ENCODE measurements at regions not wholly inside any gene's neighbourhood (a gene's known extent, or its start where the extent isn't known, plus 50 kb on each side); places are given as distances from the start of the nearest gene placed in this dataset.

GRCh38 chr6:148054219-148054618 is 288.4 kb upstream of the SASH1 start:
- no peak for DNase-seq
- WGBS (ENCODE audit: insufficient coverage) = no CpG with 5 or more reads among the region's 1 CpG
- Histone ChIP-seq H3K27me3 (replicated peaks in 2 of 5; ENCODE audit: control insufficient read depth in 4 of 5, insufficient read depth in 5 of 5, low read length in 4 of 5) (no peaks in the 10 kb centered on the region), H3K9me3 (ENCODE audit: control extremely low read depth in 1 of 5, control insufficient read depth in 4 of 5, insufficient read depth in 2 of 5, low read depth in 1 of 5, low read length in 4 of 5) (peaks cover 0 to 8% (median 0%) of the 10 kb centered on the region in 5 experiments), H3K4me3 (ENCODE audit: control insufficient read depth in 1 of 7, extremely low read depth in 1 of 7, insufficient read depth in 4 of 7, low read depth in 2 of 7, low read length in 6 of 7) (no peak overlapping the region), H3K36me3 (ENCODE audit: control insufficient read depth in 4 of 4, insufficient read depth in 4 of 4, low read length in 3 of 4) (no peaks in the 10 kb centered on the region), H3K27ac (ENCODE audit: insufficient read depth in 1 of 2, low read depth in 1 of 2, low read length in 2 of 2, poor library complexity in 1 of 2, severe bottlenecking in 2 of 2) (no peak overlapping the region), H3K4me1 (ENCODE audit: control extremely low read depth in 1 of 4, control insufficient read depth in 4 of 4, insufficient read depth in 4 of 4, low read length in 3 of 4) (no peaks in the 10 kb centered on the region)
- ChIA-PET POLR2A (no interaction called here), CTCF (no interaction called here)

GRCh38 chr6:148055419-148055818 is 287.2 kb upstream of the SASH1 start:
- Histone ChIP-seq H3K27ac (ENCODE audit: insufficient read depth in 1 of 2, low read depth in 1 of 2, low read length in 2 of 2, poor library complexity in 1 of 2, severe bottlenecking in 2 of 2) (no peak overlapping the region), H3K9me3 (ENCODE audit: control extremely low read depth in 1 of 5, control insufficient read depth in 4 of 5, insufficient read depth in 2 of 5, low read depth in 1 of 5, low read length in 4 of 5) (peaks cover 0 to 20% (median 2%) of the 10 kb centered on the region in 5 experiments), H3K36me3 (ENCODE audit: control insufficient read depth in 4 of 4, insufficient read depth in 4 of 4, low read length in 3 of 4) (no peaks in the 10 kb centered on the region), H3K27me3 (replicated peaks in 2 of 5; ENCODE audit: control insufficient read depth in 4 of 5, insufficient read depth in 5 of 5, low read length in 4 of 5) (no peaks in the 10 kb centered on the region), H3K4me1 (ENCODE audit: control extremely low read depth in 1 of 4, control insufficient read depth in 4 of 4, insufficient read depth in 4 of 4, low read length in 3 of 4) (no peaks in the 10 kb centered on the region), H3K4me3 (ENCODE audit: control insufficient read depth in 1 of 7, extremely low read depth in 1 of 7, insufficient read depth in 4 of 7, low read depth in 2 of 7, low read length in 6 of 7) (no peak overlapping the region)
- POLR2A ChIA-PET = no interaction called here
- DNase-seq = no peak
- WGBS (ENCODE audit: insufficient coverage) = 42% methylated on average over 3 of the region's 3 CpGs
- CTCF ChIA-PET = no interaction called here

GRCh38 chr6:148059869-148060268 is 282.8 kb upstream of the SASH1 start:
- Histone ChIP-seq H3K9me3 (ENCODE audit: control extremely low read depth in 1 of 5, control insufficient read depth in 4 of 5, insufficient read depth in 2 of 5, low read depth in 1 of 5, low read length in 4 of 5) (peaks cover 1 to 27% (median 5%) of the 10 kb centered on the region in 5 experiments), H3K4me3 (ENCODE audit: control insufficient read depth in 1 of 7, extremely low read depth in 1 of 7, insufficient read depth in 4 of 7, low read depth in 2 of 7, low read length in 6 of 7) (no peak overlapping the region), H3K27me3 (replicated peaks in 2 of 5; ENCODE audit: control insufficient read depth in 4 of 5, insufficient read depth in 5 of 5, low read length in 4 of 5) (no peaks in the 10 kb centered on the region), H3K27ac (ENCODE audit: insufficient read depth in 1 of 2, low read depth in 1 of 2, low read length in 2 of 2, poor library complexity in 1 of 2, severe bottlenecking in 2 of 2) (no peak overlapping the region), H3K36me3 (ENCODE audit: control insufficient read depth in 4 of 4, insufficient read depth in 4 of 4, low read length in 3 of 4) (no peaks in the 10 kb centered on the region), H3K4me1 (ENCODE audit: control extremely low read depth in 1 of 4, control insufficient read depth in 4 of 4, insufficient read depth in 4 of 4, low read length in 3 of 4) (no peaks in the 10 kb centered on the region)
- ChIA-PET CTCF (no interaction called here), POLR2A (no interaction called here)
- DNase-seq = no peak
- 100% methylated on average over 1 of the region's 1 CpG for WGBS (ENCODE audit: insufficient coverage)

GRCh38 chr6:148064406-148065134 is 278.1 kb upstream of the SASH1 start:
- WGBS (ENCODE audit: insufficient coverage) = 95% methylated on average over 12 of the region's 12 CpGs
- Histone ChIP-seq H3K27ac (ENCODE audit: insufficient read depth in 1 of 2, low read depth in 1 of 2, low read length in 2 of 2, poor library complexity in 1 of 2, severe bottlenecking in 2 of 2) (no peak overlapping the region), H3K9me3 (ENCODE audit: control extremely low read depth in 1 of 5, control insufficient read depth in 4 of 5, insufficient read depth in 2 of 5, low read depth in 1 of 5, low read length in 4 of 5) (peaks cover 0 to 19% (median 6%) of the 10 kb centered on the region in 5 experiments), H3K27me3 (replicated peaks in 2 of 5; ENCODE audit: control insufficient read depth in 4 of 5, insufficient read depth in 5 of 5, low read length in 4 of 5) (no peaks in the 10 kb centered on the region), H3K4me3 (ENCODE audit: control insufficient read depth in 1 of 7, extremely low read depth in 1 of 7, insufficient read depth in 4 of 7, low read depth in 2 of 7, low read length in 6 of 7) (no peak overlapping the region), H3K4me1 (ENCODE audit: control extremely low read depth in 1 of 4, control insufficient read depth in 4 of 4, insufficient read depth in 4 of 4, low read length in 3 of 4) (no peaks in the 10 kb centered on the region), H3K36me3 (ENCODE audit: control insufficient read depth in 4 of 4, insufficient read depth in 4 of 4, low read length in 3 of 4) (no peaks in the 10 kb centered on the region)
- DNase-seq = no peak
- ChIA-PET POLR2A (no interaction called here), CTCF (no interaction called here)

GRCh38 chr6:148068437-148069061 is 274.1 kb upstream of the SASH1 start:
- ChIA-PET POLR2A (no interaction called here), CTCF (no interaction called here)
- WGBS (ENCODE audit: insufficient coverage) = 85% methylated on average over 10 of the region's 11 CpGs
- DNase-seq = no peak
- Histone ChIP-seq H3K4me3 (ENCODE audit: control insufficient read depth in 1 of 7, extremely low read depth in 1 of 7, insufficient read depth in 4 of 7, low read depth in 2 of 7, low read length in 6 of 7) (no peak overlapping the region), H3K27ac (ENCODE audit: insufficient read depth in 1 of 2, low read depth in 1 of 2, low read length in 2 of 2, poor library complexity in 1 of 2, severe bottlenecking in 2 of 2) (no peak overlapping the region), H3K4me1 (ENCODE audit: control extremely low read depth in 1 of 4, control insufficient read depth in 4 of 4, insufficient read depth in 4 of 4, low read length in 3 of 4) (no peaks in the 10 kb centered on the region), H3K36me3 (ENCODE audit: control insufficient read depth in 4 of 4, insufficient read depth in 4 of 4, low read length in 3 of 4) (no peaks in the 10 kb centered on the region), H3K27me3 (replicated peaks in 2 of 5; ENCODE audit: control insufficient read depth in 4 of 5, insufficient read depth in 5 of 5, low read length in 4 of 5) (no peaks in the 10 kb centered on the region), H3K9me3 (ENCODE audit: control extremely low read depth in 1 of 5, control insufficient read depth in 4 of 5, insufficient read depth in 2 of 5, low read depth in 1 of 5, low read length in 4 of 5) (peaks cover 0 to 13% (median 3%) of the 10 kb centered on the region in 5 experiments)

- Histone ChIP-seq H3K36me3 (ENCODE audit: control insufficient read depth in 4 of 4, insufficient read depth in 4 of 4, low read length in 3 of 4) (no peaks in the 10 kb centered on the region), H3K4me1 (ENCODE audit: control extremely low read depth in 1 of 4, control insufficient read depth in 4 of 4, insufficient read depth in 4 of 4, low read length in 3 of 4) (no peaks in the 10 kb centered on the region), H3K9me3 (ENCODE audit: control extremely low read depth in 1 of 5, control insufficient read depth in 4 of 5, insufficient read depth in 2 of 5, low read depth in 1 of 5, low read length in 4 of 5) (peaks cover 0 to 9% (median 0%) of the 10 kb centered on the region in 5 experiments), H3K4me3 (ENCODE audit: control insufficient read depth in 1 of 7, extremely low read depth in 1 of 7, insufficient read depth in 4 of 7, low read depth in 2 of 7, low read length in 6 of 7) (no peak overlapping the region), H3K27me3 (replicated peaks in 2 of 5; ENCODE audit: control insufficient read depth in 4 of 5, insufficient read depth in 5 of 5, low read length in 4 of 5) (no peaks in the 10 kb centered on the region), H3K27ac (ENCODE audit: insufficient read depth in 1 of 2, low read depth in 1 of 2, low read length in 2 of 2, poor library complexity in 1 of 2, severe bottlenecking in 2 of 2) (no peak overlapping the region)
- CTCF ChIA-PET = no interaction called here
- 83% methylated on average over 1 of the region's 5 CpGs for WGBS (ENCODE audit: insufficient coverage)
- POLR2A ChIA-PET = no interaction called here
- DNase-seq = no peak
These were observed 273.4 kb upstream of the SASH1 start for GRCh38 chr6:148069256-148069655.

- Histone ChIP-seq H3K27me3 (replicated peaks in 2 of 5; ENCODE audit: control insufficient read depth in 4 of 5, insufficient read depth in 5 of 5, low read length in 4 of 5) (peaks cover 0 to 2% (median 0%) of the 10 kb centered on the region in 5 experiments), H3K9me3 (ENCODE audit: control extremely low read depth in 1 of 5, control insufficient read depth in 4 of 5, insufficient read depth in 2 of 5, low read depth in 1 of 5, low read length in 4 of 5) (peaks cover 0 to 3% (median 0%) of the 10 kb centered on the region in 5 experiments), H3K4me3 (ENCODE audit: control insufficient read depth in 1 of 7, extremely low read depth in 1 of 7, insufficient read depth in 4 of 7, low read depth in 2 of 7, low read length in 6 of 7) (no peak overlapping the region), H3K27ac (ENCODE audit: insufficient read depth in 1 of 2, low read depth in 1 of 2, low read length in 2 of 2, poor library complexity in 1 of 2, severe bottlenecking in 2 of 2) (no peak overlapping the region), H3K36me3 (ENCODE audit: control insufficient read depth in 4 of 4, insufficient read depth in 4 of 4, low read length in 3 of 4) (no peaks in the 10 kb centered on the region), H3K4me1 (ENCODE audit: control extremely low read depth in 1 of 4, control insufficient read depth in 4 of 4, insufficient read depth in 4 of 4, low read length in 3 of 4) (peaks cover 0 to 3% (median 0%) of the 10 kb centered on the region in 4 experiments)
- CTCF ChIA-PET = no interaction called here
- no peak for DNase-seq
- POLR2A ChIA-PET = no interaction called here
- 90% methylated on average over 5 of the region's 6 CpGs for WGBS (ENCODE audit: insufficient coverage)
These were observed 268.3 kb upstream of the SASH1 start for GRCh38 chr6:148074291-148074690.

All from common myeloid progenitor, CD34-positive (primary cell).